ENCODE measurements at regions not wholly inside any gene's neighbourhood (a gene's known extent, or its start where the extent isn't known, plus 50 kb on each side); places are given as distances from the start of the nearest gene placed in this dataset.

DNA sequence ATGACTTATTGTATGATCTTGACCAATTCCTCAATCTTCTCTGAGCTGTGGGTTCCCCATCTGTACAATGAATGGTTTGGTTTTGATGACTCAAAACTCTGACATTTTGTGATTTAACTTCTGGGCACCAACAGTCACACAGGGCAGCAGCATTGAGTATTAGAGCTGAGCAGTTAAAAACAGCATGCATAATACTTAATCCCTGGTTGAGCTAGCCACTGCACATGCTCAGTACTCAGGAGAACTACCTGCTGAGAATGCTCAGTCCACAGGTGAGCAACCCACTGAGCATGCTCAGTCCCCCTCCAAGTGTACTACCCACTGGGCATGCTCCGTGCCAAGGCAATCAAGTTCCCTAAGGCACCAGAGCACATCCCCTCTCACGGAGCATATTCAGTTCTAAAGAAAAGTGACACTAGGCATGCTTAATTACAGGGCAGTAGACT lies 68.7 kb downstream of the AIPL1 start:
- no peak for TF ChIP-seq CTCF (IDR thresholded peaks at IDR 0.05; ENCODE audit: poor library complexity)
- TF ChIP-seq EZH2phosphoT487 (IDR thresholded peaks at IDR 0.05; ENCODE audit: low read depth, severe bottlenecking, unreplicated experiment), result no peak
- no peak for TF ChIP-seq EZH2 (IDR thresholded peaks at IDR 0.05; ENCODE audit: borderline replicate concordance)
